HG02642 (cell line): ENCODE measurements at regions not wholly inside any gene's neighbourhood (a gene's known extent, or its start where the extent isn't known, plus 50 kb on each side); places are given as distances from the start of the nearest gene placed in this dataset.
"Not testable (repeated sequence)": the region's sequence is repeated elsewhere in the genome, so short reads cannot be mapped to it uniquely, and the experiment has no call there.

Experiments
- ATAC-seq: cut with Tn5 transposase; IDR thresholded peaks from one replicate; pipeline ENCODE4 v1.9.1; 2021; ENCODE audit warnings: mild to moderate bottlenecking; ENCODE audit not compliant: unreplicated experiment, poor library complexity

DNA sequence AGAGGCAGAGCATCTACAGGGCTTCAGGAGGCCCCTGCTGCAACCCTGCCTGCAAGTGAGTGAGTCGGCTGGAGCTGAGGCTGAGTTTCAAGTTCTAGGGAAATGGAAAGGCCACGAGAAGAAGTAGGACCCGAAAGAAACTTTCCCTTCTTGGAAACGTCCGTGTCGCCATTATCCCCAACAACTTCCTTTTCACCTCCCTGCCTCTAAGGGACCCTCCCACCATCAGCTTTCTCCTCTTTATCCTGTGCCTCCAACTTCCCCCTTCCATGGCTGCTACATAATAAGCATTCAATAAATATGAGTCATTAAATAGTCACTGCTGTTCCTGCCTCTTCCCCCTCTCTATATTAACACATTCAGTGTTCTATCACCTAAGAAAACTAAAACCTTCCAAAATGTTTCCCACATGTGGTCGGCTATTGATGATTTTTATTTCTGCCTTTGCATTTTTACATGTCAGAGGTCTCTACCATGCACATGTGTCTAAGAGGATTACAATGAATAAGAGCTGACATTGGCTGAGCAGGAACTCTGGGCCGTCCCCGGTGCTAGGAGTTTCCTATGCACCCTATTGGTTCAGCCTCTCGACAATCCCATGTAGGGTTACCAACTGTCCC, 115.9 kb upstream of the TNRC6C start:
- ATAC-seq = no peak

DNA sequence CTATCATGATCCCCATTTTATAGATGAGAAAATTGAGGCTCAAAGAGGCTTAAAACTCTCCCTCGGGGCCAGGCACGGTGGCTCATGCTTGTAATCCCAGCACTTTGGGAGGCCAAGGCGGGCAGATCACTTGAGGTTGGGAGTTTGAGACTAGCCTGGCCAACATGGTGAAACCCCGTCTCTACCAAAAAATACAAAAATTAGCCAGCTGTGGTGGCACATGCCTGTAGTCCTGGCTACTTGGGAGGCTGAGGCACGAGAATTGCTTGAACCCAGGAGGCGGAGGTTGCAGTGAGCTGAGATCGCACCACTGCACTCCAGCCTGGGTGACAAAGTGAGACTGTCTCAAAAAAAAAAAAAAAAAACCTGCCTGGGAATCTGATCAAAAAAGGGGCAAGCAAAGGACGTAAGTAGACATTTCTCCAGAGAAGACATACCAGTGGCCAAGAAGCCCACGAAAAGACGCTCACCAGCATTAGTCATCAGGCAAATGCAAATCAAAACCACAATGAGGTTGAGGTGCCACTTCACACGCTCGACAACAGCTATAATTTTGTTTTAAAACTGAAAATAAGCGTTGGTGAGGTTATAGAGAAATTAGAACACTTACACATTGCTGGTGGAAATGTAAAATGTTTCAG, 115.1 kb upstream of the TNRC6C start:
- not testable (repeated sequence) for ATAC-seq

DNA sequence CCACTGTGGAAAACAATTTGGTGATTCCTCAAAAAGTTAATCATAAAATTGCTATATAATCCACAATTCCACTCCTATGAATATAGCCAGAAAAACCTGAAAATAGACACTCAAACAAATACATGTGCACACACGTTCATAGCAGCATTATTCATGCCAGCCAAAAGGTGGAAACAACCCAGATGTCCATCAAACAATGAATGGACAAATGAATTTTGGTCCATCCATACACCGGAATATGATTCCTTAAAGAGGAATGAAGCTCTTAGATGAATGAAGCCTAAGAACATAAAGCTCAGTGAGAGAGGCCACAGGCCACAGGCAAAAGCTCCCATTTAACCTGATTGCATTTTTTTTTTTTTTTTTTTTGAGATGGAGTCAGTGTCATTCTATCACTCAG, 114.6 kb upstream of the TNRC6C start:
- ATAC-seq = no peak

DNA sequence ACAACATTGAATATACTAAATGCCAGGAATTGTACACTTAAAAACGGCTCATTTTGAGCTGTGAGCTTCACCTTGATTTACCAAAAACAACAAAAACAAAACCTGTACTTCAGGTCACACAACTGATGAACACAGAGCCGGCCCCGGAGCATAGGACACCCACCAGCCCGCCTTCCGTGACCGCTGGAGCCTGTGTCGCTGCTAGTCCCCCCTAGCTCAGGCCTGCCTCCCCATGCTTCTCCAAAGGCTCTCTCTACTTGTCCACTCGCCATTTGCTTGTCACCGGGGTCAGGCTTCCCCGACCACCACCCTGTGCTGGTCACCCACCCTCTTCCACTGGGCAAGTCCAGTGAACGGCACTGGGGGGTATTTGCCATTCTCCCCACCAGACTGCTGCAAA, 113.8 kb upstream of the TNRC6C start:
- ATAC-seq = no peak

DNA sequence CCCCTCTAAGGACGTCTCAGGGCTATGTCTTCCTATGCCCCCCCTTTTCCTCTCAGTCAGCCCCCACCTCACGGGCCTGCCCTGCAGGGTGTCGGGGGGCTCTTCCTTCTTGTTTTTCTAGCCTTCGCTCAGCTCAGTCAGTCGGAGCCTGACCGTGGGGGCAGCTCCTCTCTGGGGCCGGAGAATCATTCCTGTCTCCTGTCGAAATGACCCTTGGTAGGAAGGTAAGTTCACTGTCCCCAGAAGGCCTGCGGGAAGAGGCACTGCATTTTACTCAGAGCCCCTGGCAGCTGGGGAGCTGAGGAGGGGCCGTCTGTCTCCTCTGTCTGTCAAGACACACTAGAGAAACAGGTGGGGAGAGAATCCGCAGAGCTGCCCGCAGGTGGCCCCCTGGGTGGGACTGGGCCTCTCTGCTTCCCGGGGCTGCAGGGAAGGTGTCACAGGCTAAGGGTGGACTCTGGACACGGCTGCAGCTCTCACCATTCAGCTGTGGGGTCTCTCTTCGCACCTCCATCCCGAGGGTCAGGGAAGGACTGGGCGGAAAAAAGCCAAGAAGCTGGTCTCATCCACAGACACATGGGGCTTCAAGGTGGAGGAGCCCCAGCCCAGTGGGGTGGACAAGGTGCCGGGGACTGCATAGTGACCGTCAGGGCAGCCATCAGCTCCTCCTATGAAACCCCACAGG, 112.8 kb upstream of the TNRC6C start:
- no peak for ATAC-seq

DNA sequence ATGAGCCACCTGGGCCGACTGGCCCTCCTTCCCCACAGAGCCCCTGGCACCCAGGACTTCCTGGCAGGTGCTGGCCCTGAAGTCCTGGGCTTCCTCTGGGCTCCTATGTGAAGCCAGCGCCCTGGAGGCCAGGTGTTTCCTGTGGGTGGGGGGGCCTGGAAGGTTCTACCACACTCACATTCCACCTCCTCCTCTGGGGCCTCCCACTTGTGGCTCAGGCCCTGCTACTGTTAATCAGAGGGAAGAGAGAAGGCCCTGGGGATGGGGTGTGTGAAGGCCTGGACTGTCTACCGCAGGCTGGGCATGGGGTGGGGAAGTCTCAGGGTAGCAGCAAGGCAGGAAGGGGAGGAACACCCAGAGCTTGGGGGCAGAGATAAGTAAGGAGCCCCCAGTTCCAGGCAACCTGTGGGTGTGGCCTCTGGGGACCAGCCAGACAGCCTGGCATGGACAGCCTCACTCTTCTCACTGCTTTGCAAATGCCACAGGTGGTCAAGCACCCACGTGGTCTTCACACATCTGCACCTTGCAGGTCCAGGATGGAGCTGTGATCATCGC, 111.9 kb upstream of the TNRC6C start:
- ATAC-seq = no peak

DNA sequence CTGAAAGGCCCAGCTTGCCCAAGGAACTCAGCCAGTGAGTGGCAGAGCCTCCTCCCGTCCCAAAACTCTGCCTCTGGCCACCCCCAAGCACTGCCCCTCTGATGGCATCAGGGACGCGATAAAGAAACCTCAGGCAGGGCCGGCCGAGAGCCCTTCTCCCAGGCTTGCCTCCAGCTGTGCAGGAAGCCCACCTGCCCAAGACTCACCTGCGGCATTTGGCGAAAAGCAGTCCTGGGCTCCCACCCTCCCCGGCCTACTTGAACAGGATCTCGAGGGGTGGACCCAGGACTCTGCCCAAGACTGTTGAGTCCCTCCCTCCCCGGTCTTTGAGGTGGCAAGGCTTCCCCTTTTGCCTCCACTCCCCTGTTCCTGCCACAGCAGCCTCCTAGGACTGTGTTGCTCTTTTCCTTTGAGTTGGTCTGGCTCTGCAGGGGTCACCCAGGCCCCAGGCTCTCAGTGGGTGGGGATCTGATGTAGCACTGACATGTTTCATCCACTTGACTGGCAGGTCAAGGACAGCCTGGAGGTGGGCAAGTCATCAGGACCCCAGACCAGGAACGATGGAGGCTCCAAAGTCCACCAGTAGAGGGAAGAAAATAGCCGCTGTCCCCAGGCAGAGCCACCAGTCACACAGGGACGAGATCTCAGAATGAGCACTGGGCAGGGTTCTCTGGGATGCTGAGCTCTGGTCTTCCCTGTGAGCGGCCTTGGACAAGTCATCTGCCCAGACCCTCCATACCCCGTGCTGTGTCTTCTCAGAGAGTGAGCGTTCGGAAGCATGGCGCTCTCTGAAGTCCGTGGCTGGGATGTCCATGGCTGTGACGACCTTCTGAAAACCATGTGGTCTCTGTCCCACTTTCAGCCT, 111.0 kb upstream of the TNRC6C start:
- ATAC-seq = no peak

DNA sequence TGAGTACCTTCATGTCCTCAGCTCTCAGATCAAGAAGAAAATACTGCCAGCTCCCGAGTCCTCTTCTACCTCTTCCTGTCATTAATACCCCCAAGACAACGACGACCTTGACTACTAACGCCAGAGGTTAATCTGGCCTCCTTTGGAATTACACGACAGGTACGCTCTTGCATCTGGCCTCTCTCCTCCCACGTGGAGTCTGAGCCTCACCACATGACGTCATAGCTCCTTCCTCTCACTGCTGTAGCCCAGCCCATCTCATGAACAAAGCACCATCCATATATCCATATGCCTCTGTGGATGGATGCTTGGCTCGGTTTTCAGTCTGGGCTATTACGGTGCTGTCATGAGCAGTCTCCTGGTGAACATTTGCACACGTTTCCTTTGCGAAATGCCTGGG, 110.2 kb upstream of the TNRC6C start:
- ATAC-seq = no peak

DNA sequence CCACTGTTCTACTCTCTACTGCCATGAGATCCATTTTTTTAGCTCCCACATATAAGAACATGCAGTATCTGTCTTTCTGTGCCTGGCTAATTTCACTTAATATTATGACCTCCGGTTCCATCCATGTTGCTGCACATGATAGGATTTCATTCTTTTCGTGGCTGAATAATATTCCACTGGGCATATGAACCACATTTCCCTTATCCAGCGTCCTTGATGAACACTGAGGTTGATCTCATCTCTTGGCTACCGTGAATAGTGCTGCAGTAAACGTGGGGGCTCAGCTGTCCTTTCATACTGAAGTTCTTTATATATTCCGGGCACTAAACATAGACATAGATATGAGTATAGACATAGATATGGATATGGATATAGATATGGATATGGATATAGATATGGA, 109.3 kb upstream of the TNRC6C start:
- ATAC-seq = no peak

DNA sequence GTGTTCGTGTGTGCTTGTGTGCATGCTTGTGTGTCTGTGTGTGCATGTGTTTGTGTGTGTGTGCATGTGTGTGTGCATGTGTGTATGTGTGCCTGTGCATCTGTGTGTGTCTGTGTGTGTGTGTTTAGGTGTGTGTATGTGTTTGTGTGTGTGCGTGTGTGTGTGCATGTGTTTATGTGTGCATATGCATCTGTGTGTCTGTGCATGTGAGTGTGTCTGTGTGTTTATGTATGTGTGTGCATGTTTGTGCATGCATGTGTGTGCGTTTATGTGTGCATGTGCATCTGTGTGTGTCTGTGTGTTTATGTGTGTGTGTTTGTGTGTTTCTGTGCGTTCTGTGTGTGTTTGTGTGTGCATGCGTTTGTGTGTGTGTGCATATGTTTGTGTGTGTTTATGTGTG, 106.6 kb upstream of the TNRC6C start:
- ATAC-seq = no peak

DNA sequence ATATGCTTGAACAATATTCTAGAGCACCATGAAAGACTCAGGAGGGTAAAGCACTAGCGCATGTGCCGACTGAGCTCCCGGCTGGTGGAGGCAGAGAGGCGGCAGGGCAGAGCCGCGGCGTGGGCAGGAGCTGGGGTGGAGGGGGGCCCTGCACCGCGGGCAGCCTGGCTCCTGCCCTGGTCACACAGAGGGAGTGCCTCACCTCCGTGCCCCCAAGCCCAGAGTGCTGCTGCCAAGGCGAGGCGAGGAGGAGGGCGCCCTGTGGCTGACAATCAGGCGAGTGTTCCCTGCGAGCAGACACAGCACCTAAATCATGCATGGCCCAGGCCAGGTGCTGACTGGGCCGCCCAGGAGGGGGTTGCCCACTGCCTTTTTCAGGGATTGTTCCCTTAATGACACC, 105.8 kb upstream of the TNRC6C start:
- ATAC-seq = no peak

DNA sequence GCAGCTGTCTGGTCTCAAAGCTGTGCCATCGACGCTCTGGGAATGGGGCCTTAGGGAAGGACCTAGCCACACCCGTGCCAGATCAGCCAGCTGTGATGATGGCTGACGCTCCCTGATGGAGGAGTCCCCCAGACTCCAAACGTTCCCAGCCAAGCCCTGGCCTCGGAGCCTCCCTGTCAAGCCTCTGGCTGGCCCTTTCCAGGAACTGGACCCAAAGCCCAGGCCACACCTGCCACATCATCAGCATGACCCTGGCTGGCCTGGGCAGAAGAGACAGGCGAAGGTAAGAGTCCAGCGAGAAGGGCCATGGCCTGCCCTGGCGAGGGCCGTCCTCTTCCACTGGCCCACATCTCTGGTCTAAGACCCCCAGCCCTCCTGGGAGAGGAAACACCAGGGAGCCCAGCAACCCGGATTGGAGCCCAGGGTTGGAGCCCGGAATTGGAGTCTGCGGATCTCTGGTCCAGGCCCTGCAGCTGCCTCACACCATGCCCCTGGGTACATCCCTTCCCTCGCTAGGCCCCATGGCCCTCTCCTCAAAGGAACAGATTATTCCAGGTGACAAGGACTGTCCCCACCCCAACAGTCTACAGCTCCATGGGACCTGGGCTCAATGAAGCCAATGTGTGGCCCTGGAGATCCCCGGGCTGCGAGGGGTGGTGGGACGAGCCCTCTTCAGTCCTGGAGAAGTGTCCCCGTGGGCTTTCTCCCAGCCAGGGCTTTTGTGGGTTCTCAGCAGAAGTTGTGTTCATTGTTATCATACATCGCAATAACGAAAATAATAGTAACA, 105.1 kb upstream of the TNRC6C start:
- ATAC-seq = no peak

DNA sequence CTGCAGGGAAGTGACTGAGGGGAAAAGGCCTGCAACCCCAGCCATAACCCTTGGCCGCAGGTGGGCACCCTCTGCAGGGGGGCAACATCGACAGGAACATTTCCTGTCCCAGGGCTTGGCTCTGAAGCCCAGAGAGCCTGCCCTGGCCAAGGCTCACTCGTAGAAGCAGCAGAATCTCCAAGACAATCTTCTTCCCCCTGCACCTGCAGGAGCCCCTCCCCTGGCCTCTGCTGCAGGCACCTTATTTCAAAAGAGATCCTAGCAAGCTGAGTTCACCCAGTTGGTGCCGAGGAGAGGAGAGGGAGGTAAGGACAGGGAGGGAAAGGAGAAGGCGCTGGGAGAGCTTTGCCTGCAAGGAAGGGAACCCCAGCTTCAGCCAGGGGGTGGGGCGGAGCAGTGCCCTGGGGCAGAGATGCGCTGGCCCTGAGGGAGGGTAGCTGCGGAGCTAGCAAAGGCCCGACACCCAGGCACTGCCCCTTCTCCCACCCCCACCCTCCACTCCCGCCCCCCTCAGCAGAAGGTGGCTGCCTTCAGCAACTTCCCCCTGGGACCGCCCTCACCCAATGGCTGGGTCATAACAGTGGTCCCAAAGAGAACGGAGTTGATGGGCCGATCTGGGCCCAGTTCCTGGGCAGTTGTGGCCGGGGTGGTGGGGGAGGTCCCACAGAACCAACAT, 104.3 kb upstream of the TNRC6C start:
- no peak for ATAC-seq

DNA sequence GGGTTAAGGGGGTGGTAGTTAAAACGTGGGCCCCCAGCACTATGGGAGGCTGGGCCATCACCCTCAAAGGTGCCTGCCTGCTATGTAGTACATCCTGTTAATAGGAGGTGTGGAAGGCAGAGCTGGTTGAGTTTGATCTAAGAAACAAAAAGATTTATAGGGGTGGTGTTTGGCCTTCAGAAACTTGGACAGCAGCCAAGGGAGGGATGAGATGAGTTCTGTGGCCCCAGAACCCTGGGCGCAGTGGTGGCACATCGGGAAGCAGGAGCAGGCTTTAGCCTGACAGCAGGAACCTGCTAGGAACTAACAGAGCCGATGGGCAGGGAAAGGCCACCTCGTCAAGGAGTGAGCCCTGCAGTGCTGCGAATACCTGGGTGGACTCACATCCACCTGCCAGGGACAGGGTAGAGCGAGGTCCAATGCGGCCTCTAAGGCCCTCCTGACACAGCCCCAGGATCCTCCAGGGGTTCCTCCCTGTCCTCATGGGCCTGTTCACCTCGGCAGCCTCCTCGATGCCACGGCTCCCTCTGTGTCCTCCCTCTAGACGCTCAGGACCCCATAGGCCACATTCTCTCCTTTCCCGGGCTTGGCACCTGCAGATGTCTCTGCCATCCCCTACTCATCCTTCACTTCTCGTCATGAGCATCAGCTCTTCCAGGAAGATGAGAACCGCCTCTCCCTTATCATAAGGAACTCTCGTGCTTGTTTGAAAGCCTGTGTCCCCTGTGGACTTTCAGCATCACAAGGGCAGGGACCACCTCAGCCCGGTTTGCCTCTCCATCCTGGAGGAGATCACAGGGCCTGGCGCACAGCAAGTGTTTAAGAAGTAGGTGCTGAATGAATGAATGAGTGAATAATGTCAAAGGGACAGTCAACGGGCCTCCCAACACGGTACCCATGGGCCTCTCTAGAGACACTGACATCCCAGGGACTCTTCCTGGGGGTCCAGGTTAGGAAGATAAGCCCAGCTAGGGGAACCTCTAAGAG, 103.5 kb upstream of the TNRC6C start:
- ATAC-seq = no peak

DNA sequence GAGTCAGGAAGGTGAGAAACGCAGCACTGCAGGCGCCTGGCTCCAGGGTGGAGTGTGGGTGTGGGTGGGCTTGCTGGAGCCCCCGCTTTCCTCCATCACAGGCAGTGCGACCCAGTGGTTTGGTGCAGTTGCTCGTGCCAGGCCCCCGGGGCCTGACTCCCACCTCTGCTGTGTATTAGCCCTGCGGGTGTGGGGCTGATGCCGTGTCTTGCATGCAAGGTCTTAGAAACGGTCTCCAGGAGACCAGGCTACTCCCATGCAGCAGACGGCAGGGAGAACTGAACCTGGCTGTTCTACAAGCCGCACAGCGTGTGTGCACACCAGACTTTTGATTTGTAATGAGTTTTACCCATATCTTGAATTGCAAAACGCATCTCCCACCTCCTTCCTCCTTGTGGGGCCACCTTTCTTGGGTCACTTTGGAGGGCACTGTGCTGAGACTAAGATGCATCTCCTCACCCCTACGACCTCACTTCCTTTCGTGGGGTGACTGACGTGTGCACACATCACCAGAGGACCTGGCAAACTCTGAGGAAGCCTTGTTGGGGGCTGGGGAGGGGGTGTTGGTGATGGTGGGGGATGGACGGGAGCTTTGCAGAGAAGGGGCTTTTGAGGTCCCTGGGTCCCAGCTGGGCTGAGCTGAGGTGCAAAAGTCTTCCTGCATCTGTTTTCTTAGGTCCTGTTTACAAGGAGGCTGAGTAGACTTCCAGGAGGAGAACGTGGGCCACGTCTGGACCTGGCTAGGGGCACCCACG, 101.8 kb upstream of the TNRC6C start:
- no peak for ATAC-seq

DNA sequence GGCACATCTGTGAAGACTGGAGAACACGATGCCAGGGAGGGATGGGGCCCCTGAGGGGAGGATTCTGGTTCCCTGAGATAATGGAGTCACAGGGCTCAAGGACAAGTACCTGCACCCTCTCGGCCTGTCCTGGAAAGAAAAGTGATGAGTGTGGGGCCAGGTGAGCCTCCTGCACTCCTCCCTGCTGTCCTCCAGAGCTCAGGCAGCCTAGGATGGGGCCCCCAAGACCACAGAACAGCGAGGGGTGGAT, 101.3 kb upstream of the TNRC6C start:
- ATAC-seq = no peak

DNA sequence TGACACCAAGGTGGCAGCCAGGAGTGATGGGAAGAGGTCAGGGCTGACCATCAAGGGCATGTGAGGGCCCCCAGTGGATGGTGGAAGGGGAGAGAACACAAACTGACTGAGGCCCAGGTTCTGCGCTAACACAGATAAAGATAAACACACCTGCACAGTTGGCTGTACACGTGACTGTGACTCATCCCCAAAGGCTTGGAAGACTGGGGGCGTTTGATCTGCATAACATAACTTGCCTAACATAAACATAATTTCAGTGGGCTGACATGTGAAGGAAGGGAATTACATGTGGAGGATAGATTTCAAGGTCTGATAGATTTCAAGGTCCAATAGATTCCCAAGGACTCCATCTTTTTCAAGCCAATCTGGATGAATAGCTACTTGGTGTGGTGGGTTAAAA, 100.9 kb upstream of the TNRC6C start:
- ATAC-seq = no peak
